Glutamatergic neuron (in vitro differentiated cells): ENCODE measurements at regions not wholly inside any gene's neighbourhood (a gene's known extent, or its start where the extent isn't known, plus 50 kb on each side); places are given as distances from the start of the nearest gene placed in this dataset.

Experiments used
- DNase-seq: peaks from one replicate; pipeline ENCODE4 v3.0.0; 2022
- H3K27ac Mint-ChIP-seq: one replicate; pipeline ENCODE4 v1.8.0; 2020; ENCODE audit warnings: mild to moderate bottlenecking, mixed read lengths, inconsistent platforms; ENCODE audit not compliant: unreplicated experiment
- H3K27me3 Mint-ChIP-seq: one replicate; pipeline ENCODE4 v1.8.0; 2020; ENCODE audit warnings: mild to moderate bottlenecking, moderate library complexity, mixed read lengths, inconsistent platforms; ENCODE audit not compliant: unreplicated experiment
- H3K36me3 Mint-ChIP-seq: one replicate; pipeline ENCODE4 v1.8.0; 2020; ENCODE audit warnings: mild to moderate bottlenecking, mixed read lengths, inconsistent platforms; ENCODE audit not compliant: unreplicated experiment
- H3K4me1 Mint-ChIP-seq: one replicate; pipeline ENCODE4 v1.8.0; 2020; ENCODE audit warnings: mild to moderate bottlenecking, low read depth, mixed read lengths, inconsistent platforms; ENCODE audit not compliant: unreplicated experiment
- H3K4me3 Mint-ChIP-seq: one replicate; pipeline ENCODE4 v1.8.0; 2020; ENCODE audit warnings: mild to moderate bottlenecking, mixed read lengths, inconsistent platforms; ENCODE audit not compliant: unreplicated experiment
- H3K9me3 Mint-ChIP-seq: one replicate; pipeline ENCODE4 v1.8.0; 2020; ENCODE audit warnings: mild to moderate bottlenecking, moderate library complexity, mixed read lengths, inconsistent platforms; ENCODE audit not compliant: unreplicated experiment
- CTCF ChIP-seq: fragments of 200-600 bp; sonication (generic); IDR thresholded peaks from one replicate; pipeline ENCODE4 v1.5.0; 2021; ENCODE audit not compliant: partially characterized antibody, unreplicated experiment

DNA sequence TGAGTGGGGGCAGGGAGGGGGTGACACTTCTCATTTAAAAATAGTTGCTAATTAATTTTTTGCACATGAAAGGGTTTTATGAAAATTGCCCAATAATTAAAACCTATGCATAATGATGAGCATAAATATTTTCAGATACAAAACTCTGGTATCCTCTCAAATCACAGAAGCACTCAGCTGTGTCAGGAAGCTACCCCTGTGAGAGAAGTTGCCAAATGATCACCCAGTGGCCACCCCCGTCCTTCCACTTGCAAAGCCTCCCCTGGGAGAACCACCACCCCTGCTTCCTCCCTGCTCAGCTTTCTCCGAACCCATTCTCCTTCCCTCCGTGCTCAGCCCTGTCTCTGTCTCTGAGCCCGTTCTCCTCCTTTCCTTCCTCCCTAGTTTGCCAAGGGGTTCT, 400.2 kb upstream of the SALL3 start:
- TF ChIP-seq CTCF: no peak
- peaks cover 2% of the 10 kb centered on the region for H3K27me3 Mint-ChIP-seq
- H3K4me3 Mint-ChIP-seq: no peak overlapping the region
- no peak overlapping the region for H3K27ac Mint-ChIP-seq
- peaks cover 8% of the 10 kb centered on the region for H3K9me3 Mint-ChIP-seq
- no peaks in the 10 kb centered on the region for H3K4me1 Mint-ChIP-seq
- no peak for DNase-seq
- H3K36me3 Mint-ChIP-seq: peaks cover 12% of the 10 kb centered on the region

GRCh38 chr18:78579854-78580577, 399.6 kb upstream of the SALL3 start:
- H3K36me3 Mint-ChIP-seq: peaks cover 8% of the 10 kb centered on the region
- no peaks in the 10 kb centered on the region for H3K4me1 Mint-ChIP-seq
- no peak overlapping the region for H3K27ac Mint-ChIP-seq
- no peak for DNase-seq
- TF ChIP-seq CTCF: no peak
- H3K4me3 Mint-ChIP-seq: no peak overlapping the region
- H3K27me3 Mint-ChIP-seq: peaks cover 3% of the 10 kb centered on the region
- peaks cover 8% of the 10 kb centered on the region for H3K9me3 Mint-ChIP-seq

GRCh38 chr18:78580835-78581339, 398.7 kb upstream of the SALL3 start:
- Mint-ChIP-seq H3K9me3 (peaks cover 9% of the 10 kb centered on the region), H3K27me3 (peaks cover 3% of the 10 kb centered on the region), H3K4me1 (no peaks in the 10 kb centered on the region), H3K27ac (no peak overlapping the region), H3K36me3 (peaks cover 6% of the 10 kb centered on the region), H3K4me3 (no peak overlapping the region)
- no peak for DNase-seq
- no peak for TF ChIP-seq CTCF

DNA sequence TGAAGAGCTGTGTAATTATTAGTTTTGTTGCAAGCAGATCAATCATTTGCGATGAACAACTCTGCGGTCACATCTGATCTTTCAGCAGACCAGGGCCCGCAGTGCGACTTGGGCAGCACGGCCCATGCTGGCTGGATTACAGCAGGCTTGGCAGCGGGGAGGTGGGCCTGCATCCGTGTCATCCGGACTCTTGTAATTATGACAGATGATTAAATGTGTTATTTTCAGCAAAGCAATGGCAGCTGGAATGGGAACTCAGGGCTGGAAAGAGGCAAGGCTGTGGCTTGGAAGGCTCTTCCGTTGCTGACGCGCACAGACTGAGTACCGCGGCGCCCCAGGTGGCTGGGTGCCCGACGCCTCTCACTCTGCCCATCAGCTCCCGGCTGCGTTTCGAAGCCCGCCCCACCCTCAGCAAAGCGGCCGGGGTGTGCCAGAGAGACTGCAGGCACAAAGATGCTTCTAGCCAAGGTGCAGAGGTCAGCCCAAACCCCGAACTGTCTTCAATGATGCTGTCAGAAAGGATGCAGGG, 397.4 kb upstream of the SALL3 start:
- Mint-ChIP-seq H3K9me3 (peaks cover 10% of the 10 kb centered on the region), H3K27ac (no peak overlapping the region), H3K4me3 (no peak overlapping the region)

More for the DNA sequence above, 397.4 kb upstream of the SALL3 start:
- Mint-ChIP-seq H3K4me1 (no peaks in the 10 kb centered on the region), H3K27me3 (peaks cover 3% of the 10 kb centered on the region), H3K36me3 (peaks cover 6% of the 10 kb centered on the region)
- TF ChIP-seq CTCF: no peak
- DNase-seq: no peak
